B cell (primary cell): ENCODE measurements at regions not wholly inside any gene's neighbourhood (a gene's known extent, or its start where the extent isn't known, plus 50 kb on each side); places are given as distances from the start of the nearest gene placed in this dataset.

Experiments
- EZH2 ChIP-seq: IDR thresholded peaks from 2 replicates; pipeline ENCODE4 v1.6.1; 2012; ENCODE audit warnings: borderline replicate concordance, low read depth, mild to moderate bottlenecking, moderate library complexity, low read length; ENCODE audit not compliant: insufficient read depth, poor library complexity, severe bottlenecking
- TF ChIP-seq, protein P1 (sequence below): fragments of 200-600 bp; IDR thresholded peaks from one replicate; pipeline ENCODE4 v1.8.0; 2022; ENCODE audit warnings: antibody characterized with exemption, mild to moderate bottlenecking

DNA sequence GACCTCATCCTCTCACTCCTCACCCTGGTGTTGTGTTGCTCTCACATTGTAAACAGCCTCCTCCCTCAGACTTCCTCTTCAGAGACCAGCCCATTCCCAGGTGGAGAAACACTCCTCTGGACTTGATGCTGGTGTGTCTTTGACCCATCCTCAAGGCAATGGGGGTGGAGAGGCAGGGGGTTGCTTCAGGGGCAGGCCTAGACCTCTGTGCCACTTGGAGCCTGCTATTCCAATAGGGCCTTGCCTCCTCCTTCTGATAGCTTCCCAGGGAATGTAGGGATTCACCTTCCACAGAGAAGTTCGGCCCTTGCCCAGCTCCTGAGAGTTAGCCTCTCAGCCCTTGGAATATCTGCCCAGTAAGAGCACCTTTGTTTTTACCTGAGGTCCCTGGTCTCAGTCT is 606.6 kb upstream of the CADM1 start:
- TF ChIP-seq, protein P1, sequence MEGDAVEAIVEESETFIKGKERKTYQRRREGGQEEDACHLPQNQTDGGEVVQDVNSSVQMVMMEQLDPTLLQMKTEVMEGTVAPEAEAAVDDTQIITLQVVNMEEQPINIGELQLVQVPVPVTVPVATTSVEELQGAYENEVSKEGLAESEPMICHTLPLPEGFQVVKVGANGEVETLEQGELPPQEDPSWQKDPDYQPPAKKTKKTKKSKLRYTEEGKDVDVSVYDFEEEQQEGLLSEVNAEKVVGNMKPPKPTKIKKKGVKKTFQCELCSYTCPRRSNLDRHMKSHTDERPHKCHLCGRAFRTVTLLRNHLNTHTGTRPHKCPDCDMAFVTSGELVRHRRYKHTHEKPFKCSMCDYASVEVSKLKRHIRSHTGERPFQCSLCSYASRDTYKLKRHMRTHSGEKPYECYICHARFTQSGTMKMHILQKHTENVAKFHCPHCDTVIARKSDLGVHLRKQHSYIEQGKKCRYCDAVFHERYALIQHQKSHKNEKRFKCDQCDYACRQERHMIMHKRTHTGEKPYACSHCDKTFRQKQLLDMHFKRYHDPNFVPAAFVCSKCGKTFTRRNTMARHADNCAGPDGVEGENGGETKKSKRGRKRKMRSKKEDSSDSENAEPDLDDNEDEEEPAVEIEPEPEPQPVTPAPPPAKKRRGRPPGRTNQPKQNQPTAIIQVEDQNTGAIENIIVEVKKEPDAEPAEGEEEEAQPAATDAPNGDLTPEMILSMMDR = no peak
- TF ChIP-seq EZH2 = no peak
